ENCODE measurements at regions not wholly inside any gene's neighbourhood (a gene's known extent, or its start where the extent isn't known, plus 50 kb on each side); places are given as distances from the start of the nearest gene placed in this dataset.

DNA sequence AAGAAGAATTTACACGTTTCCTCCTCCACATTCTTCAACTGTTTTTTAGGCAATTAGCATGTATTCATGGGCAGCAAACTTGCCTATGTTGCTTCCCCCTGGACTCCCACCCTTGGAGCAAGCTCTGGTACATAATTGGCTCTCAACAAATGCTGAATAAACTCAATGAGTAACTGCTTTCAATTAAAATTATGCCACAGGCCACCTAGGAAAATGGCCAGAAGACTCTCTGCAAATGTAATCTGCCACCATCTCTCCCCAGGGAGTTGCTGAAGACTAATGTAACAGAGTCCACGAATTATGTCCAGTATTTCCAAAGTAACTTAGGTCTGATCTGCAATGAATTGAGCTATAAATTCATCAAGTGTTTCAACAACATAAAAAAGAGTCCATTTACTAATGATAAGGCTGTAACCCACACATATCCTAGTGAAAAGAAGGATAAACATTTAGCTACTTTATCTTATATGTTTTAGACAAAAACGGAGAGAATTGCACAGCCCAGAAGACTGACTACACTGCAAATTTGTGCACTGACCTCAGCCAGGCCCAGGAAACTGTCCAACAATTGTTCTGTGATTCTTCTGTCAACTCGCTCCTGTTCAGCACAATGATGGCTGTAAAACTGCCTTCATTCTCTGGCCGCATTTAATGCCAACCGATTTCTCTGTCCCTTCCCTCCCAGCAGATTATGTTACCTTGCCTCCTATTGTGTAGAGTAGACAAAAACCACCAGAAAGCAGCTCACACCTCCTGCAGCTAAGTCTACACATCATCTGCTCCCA, 808.6 kb upstream of the ARGLU1 start:
- FAIRE-seq = no peak
- Histone ChIP-seq H3K4me3 (ENCODE audit: low read depth, low read length) (no peak overlapping the region), H3K27me3 (ENCODE audit: control insufficient read depth, insufficient read depth, low read length) (no peaks in the 10 kb centered on the region), H3K36me3 (ENCODE audit: control insufficient read depth, insufficient read depth, low read length) (no peaks in the 10 kb centered on the region)
- DNase-seq (ENCODE audit: low read depth) = no peak
- TF ChIP-seq, protein P1, sequence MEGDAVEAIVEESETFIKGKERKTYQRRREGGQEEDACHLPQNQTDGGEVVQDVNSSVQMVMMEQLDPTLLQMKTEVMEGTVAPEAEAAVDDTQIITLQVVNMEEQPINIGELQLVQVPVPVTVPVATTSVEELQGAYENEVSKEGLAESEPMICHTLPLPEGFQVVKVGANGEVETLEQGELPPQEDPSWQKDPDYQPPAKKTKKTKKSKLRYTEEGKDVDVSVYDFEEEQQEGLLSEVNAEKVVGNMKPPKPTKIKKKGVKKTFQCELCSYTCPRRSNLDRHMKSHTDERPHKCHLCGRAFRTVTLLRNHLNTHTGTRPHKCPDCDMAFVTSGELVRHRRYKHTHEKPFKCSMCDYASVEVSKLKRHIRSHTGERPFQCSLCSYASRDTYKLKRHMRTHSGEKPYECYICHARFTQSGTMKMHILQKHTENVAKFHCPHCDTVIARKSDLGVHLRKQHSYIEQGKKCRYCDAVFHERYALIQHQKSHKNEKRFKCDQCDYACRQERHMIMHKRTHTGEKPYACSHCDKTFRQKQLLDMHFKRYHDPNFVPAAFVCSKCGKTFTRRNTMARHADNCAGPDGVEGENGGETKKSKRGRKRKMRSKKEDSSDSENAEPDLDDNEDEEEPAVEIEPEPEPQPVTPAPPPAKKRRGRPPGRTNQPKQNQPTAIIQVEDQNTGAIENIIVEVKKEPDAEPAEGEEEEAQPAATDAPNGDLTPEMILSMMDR (IDR thresholded peaks at IDR 0.05; ENCODE audit: insufficient read depth, low read length, severe bottlenecking) = no peak

DNA sequence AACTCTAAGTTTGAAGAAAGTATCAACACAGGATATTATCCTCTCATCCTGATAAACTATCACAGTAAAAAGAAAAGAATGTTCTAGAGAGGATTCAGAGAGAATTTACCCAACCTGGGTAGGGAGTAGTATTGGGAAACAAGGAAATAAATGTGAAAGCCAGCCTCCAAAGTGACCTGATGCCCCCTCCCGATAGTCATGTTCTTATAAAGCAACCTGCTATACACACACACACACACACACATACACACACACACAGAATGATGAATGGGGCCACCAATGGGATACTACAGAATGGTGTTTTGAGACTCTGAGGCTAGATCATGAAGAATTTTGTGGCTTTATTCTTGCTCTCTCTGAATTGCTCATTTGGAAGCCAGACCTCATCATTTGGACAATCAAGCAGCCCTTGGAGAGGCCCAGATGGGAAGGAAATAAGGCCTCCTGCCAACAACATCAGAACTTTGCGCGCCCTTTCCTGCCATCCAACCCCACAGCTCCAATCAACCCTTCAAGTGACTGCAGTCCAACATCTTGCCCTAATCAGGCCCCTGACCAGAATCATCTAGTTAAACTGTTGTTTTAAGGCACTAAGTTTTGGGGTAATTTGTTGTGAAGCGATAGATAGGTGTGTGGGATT, 807.9 kb upstream of the ARGLU1 start:
- no peaks in the 10 kb centered on the region for H3K27me3 ChIP-seq (ENCODE audit: control insufficient read depth, insufficient read depth, low read length)
- no peak overlapping the region for H3K4me3 ChIP-seq (ENCODE audit: low read depth, low read length)
- DNase-seq (ENCODE audit: low read depth) (no peak), FAIRE-seq (no peak)
- no peaks in the 10 kb centered on the region for H3K36me3 ChIP-seq (ENCODE audit: control insufficient read depth, insufficient read depth, low read length)
- TF ChIP-seq, protein P1 (IDR thresholded peaks at IDR 0.05; ENCODE audit: insufficient read depth, low read length, severe bottlenecking) = no peak

DNA sequence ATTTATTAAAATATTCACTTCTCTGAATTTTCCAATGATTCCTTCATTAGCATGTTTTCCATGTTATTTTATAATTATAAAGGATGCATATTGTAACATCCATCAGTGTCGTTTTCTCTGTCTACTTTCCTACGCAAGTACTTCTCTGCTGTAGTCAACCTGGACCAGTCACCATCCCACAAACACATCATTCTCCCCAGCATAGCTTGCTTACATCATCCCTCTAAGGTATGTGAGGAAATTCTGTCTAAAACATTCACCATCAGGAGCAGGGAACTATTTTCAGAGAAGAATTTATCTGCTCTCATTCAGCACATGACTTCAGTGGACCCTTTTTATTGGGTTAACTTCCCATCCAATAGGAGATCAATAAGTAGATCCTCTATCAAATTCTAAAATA, 806.1 kb upstream of the ARGLU1 start:
- no peaks in the 10 kb centered on the region for H3K27me3 ChIP-seq (ENCODE audit: control insufficient read depth, insufficient read depth, low read length)
- DNase-seq (ENCODE audit: low read depth) = no peak
- TF ChIP-seq, protein P1 (IDR thresholded peaks at IDR 0.05; ENCODE audit: insufficient read depth, low read length, severe bottlenecking) = no peak
- no peaks in the 10 kb centered on the region for H3K36me3 ChIP-seq (ENCODE audit: control insufficient read depth, insufficient read depth, low read length)
- no peak overlapping the region for H3K4me3 ChIP-seq (ENCODE audit: low read depth, low read length)
- no peak for FAIRE-seq

DNA sequence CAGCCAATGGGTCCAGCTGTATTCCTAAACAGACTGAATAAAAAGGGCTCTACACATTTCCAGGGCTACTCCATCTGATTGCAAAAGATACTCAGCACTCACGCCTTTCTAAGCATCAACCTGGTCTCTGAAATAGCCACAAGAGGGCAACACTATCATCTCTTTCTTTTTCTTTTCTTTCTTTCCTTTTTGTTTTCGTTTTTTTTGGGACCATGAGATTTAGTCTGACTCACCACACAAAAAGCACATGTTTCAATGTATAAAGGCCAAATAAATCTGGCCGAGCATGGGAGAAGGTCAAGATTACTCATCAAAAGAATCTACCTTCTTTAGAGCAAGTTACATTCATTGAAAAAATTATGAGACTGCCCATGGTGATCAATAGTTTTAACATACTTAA, 805.6 kb upstream of the ARGLU1 start:
- Histone ChIP-seq H3K27me3 (ENCODE audit: control insufficient read depth, insufficient read depth, low read length) (no peaks in the 10 kb centered on the region), H3K4me3 (ENCODE audit: low read depth, low read length) (no peak overlapping the region), H3K36me3 (ENCODE audit: control insufficient read depth, insufficient read depth, low read length) (no peaks in the 10 kb centered on the region)
- FAIRE-seq = no peak
- TF ChIP-seq, protein P1 (IDR thresholded peaks at IDR 0.05; ENCODE audit: insufficient read depth, low read length, severe bottlenecking) = peak; percentile 34
- DNase-seq (ENCODE audit: low read depth) = peak; percentile 13

DNA sequence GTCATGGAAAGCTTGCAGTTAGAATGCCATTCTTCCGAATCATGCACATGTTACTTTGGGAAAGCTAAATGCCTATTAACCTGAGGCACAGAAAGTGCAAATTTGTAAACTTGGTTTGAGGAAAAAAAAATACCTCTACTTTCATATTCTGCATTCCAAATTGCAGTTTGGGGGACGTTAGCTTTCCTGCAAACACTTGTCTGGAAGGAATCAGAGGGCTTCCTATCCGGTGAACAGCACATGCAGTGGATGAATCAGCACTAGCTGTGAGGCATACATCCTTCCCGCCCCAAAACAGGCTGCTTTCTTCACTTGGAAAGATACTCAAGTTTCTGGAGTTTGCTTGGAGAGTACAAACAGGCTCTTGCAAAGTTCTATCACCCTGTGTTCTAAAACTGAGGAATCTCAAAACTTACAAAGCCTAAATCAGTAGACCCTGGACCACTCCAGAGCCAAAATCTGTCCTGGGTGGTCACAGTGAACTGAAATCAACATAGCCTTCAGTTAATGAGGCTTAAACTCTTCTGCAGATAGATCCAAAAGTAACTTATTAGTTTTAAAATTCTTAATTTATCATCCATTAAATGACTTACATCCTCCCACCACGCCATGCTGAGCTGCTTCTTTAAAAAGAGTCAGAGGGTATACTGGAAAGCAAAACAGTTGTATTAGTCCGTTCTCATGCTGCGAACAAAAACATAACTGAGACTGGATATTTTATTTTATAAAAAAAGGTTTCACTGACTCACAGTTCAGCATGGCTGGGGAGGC, 802.3 kb upstream of the ARGLU1 start:
- DNase-seq (ENCODE audit: low read depth) (peak; percentile 35), FAIRE-seq (no peak)
- no peaks in the 10 kb centered on the region for H3K36me3 ChIP-seq (ENCODE audit: control insufficient read depth, insufficient read depth, low read length)
- no peak overlapping the region for H3K4me3 ChIP-seq (ENCODE audit: low read depth, low read length)
- TF ChIP-seq, protein P1 (IDR thresholded peaks at IDR 0.05; ENCODE audit: insufficient read depth, low read length, severe bottlenecking) = no peak
- no peaks in the 10 kb centered on the region for H3K27me3 ChIP-seq (ENCODE audit: control insufficient read depth, insufficient read depth, low read length)

Measured in bronchial epithelial cell (primary cell).